Lower leg skin (tissue), 3 donors: ENCODE measurements at regions not wholly inside any gene's neighbourhood (a gene's known extent, or its start where the extent isn't known, plus 50 kb on each side); places are given as distances from the start of the nearest gene placed in this dataset.

Experiments
- POLR2A ChIP-seq, 2 donors: fragments of 450-650 bp; IDR thresholded peaks; one replicate each; pipeline ENCODE4 v1.6.1; 2016 to 2017; ENCODE audit warnings: antibody characterized with exemption in 2 of 2, mild to moderate bottlenecking in 1 of 2, moderate library complexity in 1 of 2
- TF ChIP-seq, protein P1 (sequence below), 3 donors: fragments of 450-650 bp; IDR thresholded peaks; one replicate each; pipeline ENCODE4 v1.5.1; 2016; ENCODE audit warnings: antibody characterized with exemption in 3 of 3, mild to moderate bottlenecking in 3 of 3, moderate library complexity in 2 of 3

DNA sequence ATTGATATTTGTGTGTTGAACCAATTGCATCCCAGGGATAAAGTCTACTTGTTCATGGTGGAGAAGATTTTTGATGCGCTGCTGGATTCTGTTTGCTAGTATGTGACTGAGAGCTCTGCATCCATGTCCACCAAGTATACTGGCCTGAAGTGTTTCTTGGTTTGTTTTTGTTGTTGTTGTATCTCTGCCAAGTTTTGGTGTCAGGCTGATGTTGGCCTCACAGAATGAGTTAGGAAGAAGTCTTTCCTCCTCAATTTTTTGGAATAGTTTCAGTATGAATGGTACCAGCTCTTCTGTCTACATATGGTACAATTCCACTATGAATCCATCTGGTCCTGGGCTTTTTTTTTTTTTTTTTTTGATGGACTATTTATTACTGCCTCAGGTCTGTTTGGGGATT lies 50.9 kb upstream of the OSTN start:
- TF ChIP-seq POLR2A (IDR thresholded peaks at IDR 0.05), result no peak
- TF ChIP-seq, protein P1, sequence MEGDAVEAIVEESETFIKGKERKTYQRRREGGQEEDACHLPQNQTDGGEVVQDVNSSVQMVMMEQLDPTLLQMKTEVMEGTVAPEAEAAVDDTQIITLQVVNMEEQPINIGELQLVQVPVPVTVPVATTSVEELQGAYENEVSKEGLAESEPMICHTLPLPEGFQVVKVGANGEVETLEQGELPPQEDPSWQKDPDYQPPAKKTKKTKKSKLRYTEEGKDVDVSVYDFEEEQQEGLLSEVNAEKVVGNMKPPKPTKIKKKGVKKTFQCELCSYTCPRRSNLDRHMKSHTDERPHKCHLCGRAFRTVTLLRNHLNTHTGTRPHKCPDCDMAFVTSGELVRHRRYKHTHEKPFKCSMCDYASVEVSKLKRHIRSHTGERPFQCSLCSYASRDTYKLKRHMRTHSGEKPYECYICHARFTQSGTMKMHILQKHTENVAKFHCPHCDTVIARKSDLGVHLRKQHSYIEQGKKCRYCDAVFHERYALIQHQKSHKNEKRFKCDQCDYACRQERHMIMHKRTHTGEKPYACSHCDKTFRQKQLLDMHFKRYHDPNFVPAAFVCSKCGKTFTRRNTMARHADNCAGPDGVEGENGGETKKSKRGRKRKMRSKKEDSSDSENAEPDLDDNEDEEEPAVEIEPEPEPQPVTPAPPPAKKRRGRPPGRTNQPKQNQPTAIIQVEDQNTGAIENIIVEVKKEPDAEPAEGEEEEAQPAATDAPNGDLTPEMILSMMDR (IDR thresholded peaks at IDR 0.05), result no peak
